ENCODE measurements at regions not wholly inside any gene's neighbourhood (a gene's known extent, or its start where the extent isn't known, plus 50 kb on each side); places are given as distances from the start of the nearest gene placed in this dataset.
A peak's percentile ranks its signal among the peaks of the same experiment; 100 is the strongest.
"Not testable (repeated sequence)": the region's sequence is repeated elsewhere in the genome, so short reads cannot be mapped to it uniquely, and the experiment has no call there.

GRCh38 chr18:26639149-26639548 lies 90.8 kb upstream of the KCTD1 start:
- Histone ChIP-seq H3K27me3 (ENCODE audit: control insufficient read depth, insufficient read depth, low read length) (no peaks in the 10 kb centered on the region), H3K9me3 (ENCODE audit: control insufficient read depth, insufficient read depth, low read length) (no peaks in the 10 kb centered on the region), H3K4me3 (ENCODE audit: low read depth, low read length) (no peak overlapping the region), H3K4me1 (ENCODE audit: control insufficient read depth, insufficient read depth, low read length) (no peaks in the 10 kb centered on the region), H3K9ac (ENCODE audit: low read depth, low read length) (no peak overlapping the region), H3K36me3 (ENCODE audit: control insufficient read depth, insufficient read depth, low read length) (no peaks in the 10 kb centered on the region)

DNA sequence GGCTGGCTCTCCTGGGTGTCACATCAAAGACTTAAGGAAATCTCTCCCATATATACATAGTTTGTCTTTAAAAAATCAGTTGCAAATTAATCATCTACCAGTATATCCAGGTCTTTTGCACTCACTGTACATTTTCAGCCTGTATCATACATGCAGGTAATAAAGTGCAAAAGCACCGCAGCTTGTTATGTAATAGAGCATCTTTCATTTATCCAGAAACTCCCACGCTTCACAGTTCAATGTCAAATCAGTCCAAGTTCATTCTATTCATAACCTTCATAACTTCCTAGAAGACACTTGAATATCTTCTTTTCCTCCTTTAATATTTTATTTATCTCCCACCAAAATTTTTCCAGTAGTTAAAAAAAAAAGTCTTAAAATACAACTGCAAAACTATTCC lies 89.6 kb upstream of the KCTD1 start:
- no peak overlapping the region for H3K4me3 ChIP-seq (ENCODE audit: low read depth, low read length)
- H3K9me3 ChIP-seq (ENCODE audit: control insufficient read depth, insufficient read depth, low read length), result no peaks in the 10 kb centered on the region
- no peaks in the 10 kb centered on the region for H3K4me1 ChIP-seq (ENCODE audit: control insufficient read depth, insufficient read depth, low read length)
- H3K27me3 ChIP-seq (ENCODE audit: control insufficient read depth, insufficient read depth, low read length), result no peaks in the 10 kb centered on the region
- H3K36me3 ChIP-seq (ENCODE audit: control insufficient read depth, insufficient read depth, low read length), result no peaks in the 10 kb centered on the region
- no peak overlapping the region for H3K9ac ChIP-seq (ENCODE audit: low read depth, low read length)

DNA sequence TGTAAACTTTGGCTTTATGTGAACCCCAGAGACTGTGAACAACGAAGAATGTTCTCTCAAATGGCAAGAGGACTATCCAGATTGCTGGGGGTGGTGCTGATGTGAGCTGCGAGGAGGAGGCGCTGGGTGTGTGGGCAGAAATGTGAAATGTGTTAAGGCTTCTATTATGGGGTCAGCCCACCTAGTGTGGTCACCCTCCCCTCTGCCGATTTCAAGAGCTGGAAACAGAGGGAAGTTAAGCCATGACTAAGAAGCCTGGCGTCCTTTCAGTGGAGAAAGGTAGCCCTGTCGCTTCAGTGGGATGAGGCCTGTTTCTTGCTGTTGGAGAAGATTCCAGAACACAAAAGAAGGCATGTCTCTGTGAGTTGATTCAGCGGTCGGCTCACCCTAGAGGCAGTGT lies 89.0 kb upstream of the KCTD1 start:
- no peaks in the 10 kb centered on the region for H3K4me1 ChIP-seq (ENCODE audit: control insufficient read depth, insufficient read depth, low read length)
- no peaks in the 10 kb centered on the region for H3K36me3 ChIP-seq (ENCODE audit: control insufficient read depth, insufficient read depth, low read length)
- H3K27me3 ChIP-seq (ENCODE audit: control insufficient read depth, insufficient read depth, low read length), result no peaks in the 10 kb centered on the region
- no peak overlapping the region for H3K4me3 ChIP-seq (ENCODE audit: low read depth, low read length)
- H3K9ac ChIP-seq (ENCODE audit: low read depth, low read length), result no peak overlapping the region
- no peaks in the 10 kb centered on the region for H3K9me3 ChIP-seq (ENCODE audit: control insufficient read depth, insufficient read depth, low read length)

DNA sequence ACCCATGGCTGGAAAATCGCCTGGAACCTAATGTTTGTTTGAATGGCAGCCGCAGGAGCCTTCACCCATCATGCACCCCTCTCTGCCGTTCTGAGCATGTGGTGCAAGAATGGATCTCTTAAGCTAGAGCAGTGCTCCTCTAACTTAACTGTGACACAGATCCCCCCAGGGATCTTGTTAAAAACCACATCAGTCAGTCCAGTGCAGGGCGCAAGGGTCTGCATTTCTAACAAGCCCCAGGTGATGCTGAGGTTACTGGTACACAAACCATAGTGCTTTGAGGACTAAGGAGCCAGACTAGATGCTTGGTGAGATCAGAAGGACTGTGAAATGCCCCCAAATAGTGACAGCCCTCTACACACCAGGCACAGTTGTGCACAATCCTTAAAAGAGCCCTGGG lies 87.1 kb upstream of the KCTD1 start:
- Histone ChIP-seq H3K9ac (ENCODE audit: low read depth, low read length) (no peak overlapping the region), H3K36me3 (ENCODE audit: control insufficient read depth, insufficient read depth, low read length) (no peaks in the 10 kb centered on the region), H3K4me3 (ENCODE audit: low read depth, low read length) (no peak overlapping the region), H3K4me1 (ENCODE audit: control insufficient read depth, insufficient read depth, low read length) (no peaks in the 10 kb centered on the region), H3K9me3 (ENCODE audit: control insufficient read depth, insufficient read depth, low read length) (no peaks in the 10 kb centered on the region), H3K27me3 (ENCODE audit: control insufficient read depth, insufficient read depth, low read length) (no peaks in the 10 kb centered on the region)

- no peaks in the 10 kb centered on the region for H3K27me3 ChIP-seq (ENCODE audit: control insufficient read depth, insufficient read depth, low read length)
- H3K9me3 ChIP-seq (ENCODE audit: control insufficient read depth, insufficient read depth, low read length), result no peaks in the 10 kb centered on the region
- H3K9ac ChIP-seq (ENCODE audit: low read depth, low read length), result no peak overlapping the region
- H3K36me3 ChIP-seq (ENCODE audit: control insufficient read depth, insufficient read depth, low read length), result no peaks in the 10 kb centered on the region
- H3K4me1 ChIP-seq (ENCODE audit: control insufficient read depth, insufficient read depth, low read length), result no peaks in the 10 kb centered on the region
- no peak overlapping the region for H3K4me3 ChIP-seq (ENCODE audit: low read depth, low read length)
Measured at GRCh38 chr18:26634631-26635030, 86.3 kb upstream of the KCTD1 start.

- Histone ChIP-seq H3K27me3 (ENCODE audit: control insufficient read depth, insufficient read depth, low read length) (no peaks in the 10 kb centered on the region), H3K9ac (ENCODE audit: low read depth, low read length) (no peak overlapping the region), H3K9me3 (ENCODE audit: control insufficient read depth, insufficient read depth, low read length) (no peaks in the 10 kb centered on the region), H3K36me3 (ENCODE audit: control insufficient read depth, insufficient read depth, low read length) (no peaks in the 10 kb centered on the region), H3K4me3 (ENCODE audit: low read depth, low read length) (no peak overlapping the region), H3K4me1 (ENCODE audit: control insufficient read depth, insufficient read depth, low read length) (no peaks in the 10 kb centered on the region)
Measured at GRCh38 chr18:26631135-26631534, 82.8 kb upstream of the KCTD1 start.

DNA sequence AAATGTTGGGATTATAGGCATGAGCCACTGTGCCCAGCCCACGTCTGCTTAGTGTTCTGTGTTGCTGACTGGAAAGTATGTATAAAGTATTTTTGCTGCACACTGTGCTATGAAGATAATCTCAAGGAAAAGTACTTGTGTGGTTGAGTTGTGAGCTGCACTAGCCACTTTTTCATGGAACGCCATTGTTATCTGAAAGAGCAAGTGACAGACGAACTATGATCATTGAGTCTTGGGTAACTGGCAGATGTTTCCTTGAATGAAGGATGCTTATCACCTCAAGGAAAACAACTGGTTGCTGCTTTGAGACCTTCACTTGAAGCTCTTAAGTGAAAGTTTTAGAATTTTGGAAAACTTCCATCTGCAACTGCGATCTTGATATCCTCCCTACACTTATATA lies 82.2 kb upstream of the KCTD1 start:
- no peaks in the 10 kb centered on the region for H3K27me3 ChIP-seq (ENCODE audit: control insufficient read depth, insufficient read depth, low read length)
- H3K9ac ChIP-seq (ENCODE audit: low read depth, low read length), result no peak overlapping the region
- H3K9me3 ChIP-seq (ENCODE audit: control insufficient read depth, insufficient read depth, low read length), result no peaks in the 10 kb centered on the region
- no peaks in the 10 kb centered on the region for H3K4me1 ChIP-seq (ENCODE audit: control insufficient read depth, insufficient read depth, low read length)
- no peak overlapping the region for H3K4me3 ChIP-seq (ENCODE audit: low read depth, low read length)
- H3K36me3 ChIP-seq (ENCODE audit: control insufficient read depth, insufficient read depth, low read length), result no peaks in the 10 kb centered on the region

- Histone ChIP-seq H3K27me3 (ENCODE audit: control insufficient read depth, insufficient read depth, low read length) (no peaks in the 10 kb centered on the region), H3K9me3 (ENCODE audit: control insufficient read depth, insufficient read depth, low read length) (peaks cover 4% of the 10 kb centered on the region), H3K36me3 (ENCODE audit: control insufficient read depth, insufficient read depth, low read length) (no peaks in the 10 kb centered on the region), H3K9ac (ENCODE audit: low read depth, low read length) (no peak overlapping the region), H3K4me3 (ENCODE audit: low read depth, low read length) (no peak overlapping the region), H3K4me1 (ENCODE audit: control insufficient read depth, insufficient read depth, low read length) (no peaks in the 10 kb centered on the region)
Measured at GRCh38 chr18:26628017-26628416, 79.7 kb upstream of the KCTD1 start.

- no peak overlapping the region for H3K4me3 ChIP-seq (ENCODE audit: low read depth, low read length)
- no peaks in the 10 kb centered on the region for H3K36me3 ChIP-seq (ENCODE audit: control insufficient read depth, insufficient read depth, low read length)
- H3K27me3 ChIP-seq (ENCODE audit: control insufficient read depth, insufficient read depth, low read length), result no peaks in the 10 kb centered on the region
- peaks cover 4% of the 10 kb centered on the region for H3K9me3 ChIP-seq (ENCODE audit: control insufficient read depth, insufficient read depth, low read length)
- no peak overlapping the region for H3K9ac ChIP-seq (ENCODE audit: low read depth, low read length)
- H3K4me1 ChIP-seq (ENCODE audit: control insufficient read depth, insufficient read depth, low read length), result no peaks in the 10 kb centered on the region
Measured at GRCh38 chr18:26624443-26624842, 76.1 kb upstream of the KCTD1 start.

- not testable (repeated sequence) for H3K9ac ChIP-seq (ENCODE audit: low read depth, low read length); H3K36me3 ChIP-seq (ENCODE audit: control insufficient read depth, insufficient read depth, low read length); H3K4me3 ChIP-seq (ENCODE audit: low read depth, low read length); H3K4me1 ChIP-seq (ENCODE audit: control insufficient read depth, insufficient read depth, low read length); H3K27me3 ChIP-seq (ENCODE audit: control insufficient read depth, insufficient read depth, low read length); H3K9me3 ChIP-seq (ENCODE audit: control insufficient read depth, insufficient read depth, low read length)
Measured at GRCh38 chr18:26623314-26623713, 75.0 kb upstream of the KCTD1 start.

GRCh38 chr18:26621161-26622026 lies 73.0 kb upstream of the KCTD1 start:
- Histone ChIP-seq H3K9me3 (ENCODE audit: control insufficient read depth, insufficient read depth, low read length) (peaks cover 4% of the 10 kb centered on the region), H3K4me3 (ENCODE audit: low read depth, low read length) (peak overlapping the region; percentile 18), H3K36me3 (ENCODE audit: control insufficient read depth, insufficient read depth, low read length) (no peaks in the 10 kb centered on the region), H3K4me1 (ENCODE audit: control insufficient read depth, insufficient read depth, low read length) (no peaks in the 10 kb centered on the region), H3K9ac (ENCODE audit: low read depth, low read length) (no peak overlapping the region), H3K27me3 (ENCODE audit: control insufficient read depth, insufficient read depth, low read length) (no peaks in the 10 kb centered on the region)

DNA sequence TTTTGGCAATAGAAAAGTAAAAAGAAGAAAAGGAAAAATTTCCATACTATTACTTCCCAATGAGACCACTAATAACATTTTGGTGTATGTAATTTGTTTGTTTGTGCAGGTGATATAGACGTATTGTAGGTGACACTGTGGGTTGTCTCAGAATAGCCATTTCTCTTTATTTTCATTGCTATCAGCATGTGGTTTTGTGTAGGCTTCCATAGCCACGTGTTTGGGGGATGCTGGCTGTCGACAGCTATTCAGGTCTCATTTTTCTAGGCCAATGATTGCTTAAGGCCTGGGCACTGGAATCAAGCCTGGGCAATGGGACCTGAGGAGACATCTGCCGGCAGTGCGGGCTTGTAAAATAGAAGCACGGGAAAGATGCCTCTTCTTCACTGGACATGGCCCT lies 71.0 kb upstream of the KCTD1 start:
- H3K9me3 ChIP-seq (ENCODE audit: control insufficient read depth, insufficient read depth, low read length), result peaks cover 2% of the 10 kb centered on the region
- no peak overlapping the region for H3K9ac ChIP-seq (ENCODE audit: low read depth, low read length)
- no peaks in the 10 kb centered on the region for H3K27me3 ChIP-seq (ENCODE audit: control insufficient read depth, insufficient read depth, low read length)
- no peaks in the 10 kb centered on the region for H3K36me3 ChIP-seq (ENCODE audit: control insufficient read depth, insufficient read depth, low read length)
- H3K4me1 ChIP-seq (ENCODE audit: control insufficient read depth, insufficient read depth, low read length), result peaks cover 2% of the 10 kb centered on the region
- H3K4me3 ChIP-seq (ENCODE audit: low read depth, low read length), result no peak overlapping the region
